COLO668 (cell line): ENCODE measurements at regions not wholly inside any gene's neighbourhood (a gene's known extent, or its start where the extent isn't known, plus 50 kb on each side); places are given as distances from the start of the nearest gene placed in this dataset.
"Not testable (repeated sequence)": the region's sequence is repeated elsewhere in the genome, so short reads cannot be mapped to it uniquely, and the experiment has no call there.

Source experiments
- DNase-seq: peaks from one replicate; lab custom pipeline; 2025; ENCODE audit not compliant: unreplicated experiment; lab: John Stamatoyannopoulos, UW

- DNase-seq: not testable (repeated sequence)
These were observed 75.1 kb downstream of the KBTBD2 start for GRCh38 chr7:32816409-32816948.

- not testable (repeated sequence) for DNase-seq
These were observed 76.8 kb downstream of the KBTBD2 start for GRCh38 chr7:32814779-32815178.

- DNase-seq: no peak
These were observed 81.7 kb downstream of the KBTBD2 start for GRCh38 chr7:32809871-32810270.

- DNase-seq: no peak
These were observed 82.2 kb downstream of the KBTBD2 start for GRCh38 chr7:32809347-32809746.

GRCh38 chr7:32803406-32804141 is 88.0 kb downstream of the KBTBD2 start:
- DNase-seq: no peak

GRCh38 chr7:32802305-32802910 is 89.2 kb downstream of the KBTBD2 start:
- DNase-seq: no peak

GRCh38 chr7:32793053-32793452 is 98.5 kb downstream of the KBTBD2 start:
- DNase-seq: not testable (repeated sequence)

GRCh38 chr7:32790766-32791430 is 100.7 kb downstream of the KBTBD2 start:
- DNase-seq: not testable (repeated sequence)

- not testable (repeated sequence) for DNase-seq
These were observed 102.3 kb downstream of the KBTBD2 start for GRCh38 chr7:32789266-32789665.

- not testable (repeated sequence) for DNase-seq
These were observed 103.4 kb downstream of the KBTBD2 start for GRCh38 chr7:32788174-32788573.

- peak; percentile 57 for DNase-seq
These were observed 106.1 kb downstream of the KBTBD2 start for GRCh38 chr7:32785365-32785944.

- not testable (repeated sequence) for DNase-seq
These were observed 111.7 kb downstream of the KBTBD2 start for GRCh38 chr7:32779895-32780294.

- no peak for DNase-seq
These were observed 112.4 kb downstream of the KBTBD2 start for GRCh38 chr7:32779167-32779566.

GRCh38 chr7:32777041-32777666 is 114.4 kb downstream of the KBTBD2 start:
- not testable (repeated sequence) for DNase-seq

- DNase-seq: not testable (repeated sequence)
These were observed 115.2 kb downstream of the KBTBD2 start for GRCh38 chr7:32776318-32776717.

- not testable (repeated sequence) for DNase-seq
These were observed 115.8 kb downstream of the KBTBD2 start for GRCh38 chr7:32775809-32776208.

GRCh38 chr7:32774541-32774951 is 117.0 kb downstream of the KBTBD2 start:
- DNase-seq: no peak

- not testable (repeated sequence) for DNase-seq
These were observed 122.6 kb downstream of the KBTBD2 start for GRCh38 chr7:32768866-32769510.

- DNase-seq: not testable (repeated sequence)
These were observed 123.2 kb downstream of the KBTBD2 start for GRCh38 chr7:32768338-32768737.

- DNase-seq: not testable (repeated sequence)
These were observed 125.8 kb downstream of the KBTBD2 start for GRCh38 chr7:32765649-32766251.
